22Rv1 (cell line): ENCODE measurements at regions not wholly inside any gene's neighbourhood (a gene's known extent, or its start where the extent isn't known, plus 50 kb on each side); places are given as distances from the start of the nearest gene placed in this dataset.

Experiments used
- ZFX ChIP-seq: fragments of 450-650 bp; IDR thresholded peaks from 2 replicates; pipeline ENCODE4 v1.6.1; 2017; ENCODE audit warnings: antibody characterized with exemption, borderline replicate concordance
- TF ChIP-seq, protein P1 (sequence below): fragments of 450-650 bp; IDR thresholded peaks from 2 replicates; pipeline ENCODE4 v1.5.1; 2017; ENCODE audit warnings: mild to moderate bottlenecking

DNA sequence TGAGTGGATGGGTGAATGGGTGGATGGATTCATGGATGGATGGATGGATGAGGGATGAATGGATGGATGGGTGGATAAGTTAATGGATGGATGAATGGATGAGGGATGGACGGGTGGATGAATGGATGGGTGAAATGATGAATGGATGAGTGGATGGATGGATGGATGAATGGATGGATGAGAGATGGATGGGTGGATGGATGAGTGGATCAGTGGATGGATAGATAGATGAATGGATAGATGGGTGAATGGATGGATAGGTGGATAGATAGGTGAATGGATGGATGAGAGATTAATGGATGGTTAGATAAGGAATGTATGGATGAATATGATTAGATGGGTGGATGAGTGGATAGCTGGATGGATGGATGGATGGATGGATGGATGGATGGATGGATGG lies 313.5 kb downstream of the NPHP4 start:
- TF ChIP-seq, protein P1, sequence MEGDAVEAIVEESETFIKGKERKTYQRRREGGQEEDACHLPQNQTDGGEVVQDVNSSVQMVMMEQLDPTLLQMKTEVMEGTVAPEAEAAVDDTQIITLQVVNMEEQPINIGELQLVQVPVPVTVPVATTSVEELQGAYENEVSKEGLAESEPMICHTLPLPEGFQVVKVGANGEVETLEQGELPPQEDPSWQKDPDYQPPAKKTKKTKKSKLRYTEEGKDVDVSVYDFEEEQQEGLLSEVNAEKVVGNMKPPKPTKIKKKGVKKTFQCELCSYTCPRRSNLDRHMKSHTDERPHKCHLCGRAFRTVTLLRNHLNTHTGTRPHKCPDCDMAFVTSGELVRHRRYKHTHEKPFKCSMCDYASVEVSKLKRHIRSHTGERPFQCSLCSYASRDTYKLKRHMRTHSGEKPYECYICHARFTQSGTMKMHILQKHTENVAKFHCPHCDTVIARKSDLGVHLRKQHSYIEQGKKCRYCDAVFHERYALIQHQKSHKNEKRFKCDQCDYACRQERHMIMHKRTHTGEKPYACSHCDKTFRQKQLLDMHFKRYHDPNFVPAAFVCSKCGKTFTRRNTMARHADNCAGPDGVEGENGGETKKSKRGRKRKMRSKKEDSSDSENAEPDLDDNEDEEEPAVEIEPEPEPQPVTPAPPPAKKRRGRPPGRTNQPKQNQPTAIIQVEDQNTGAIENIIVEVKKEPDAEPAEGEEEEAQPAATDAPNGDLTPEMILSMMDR: no peak
- no peak for TF ChIP-seq ZFX
